ENCODE measurements at regions not wholly inside any gene's neighbourhood (a gene's known extent, or its start where the extent isn't known, plus 50 kb on each side); places are given as distances from the start of the nearest gene placed in this dataset.

GRCh38 chrX:69262036-69262936 is 97.0 kb upstream of the PJA1 start:
- Histone ChIP-seq H3K4me1 (replicated peaks; ENCODE audit: insufficient read depth) (no peaks in the 10 kb centered on the region), H3K36me3 (ENCODE audit: low read depth) (no peaks in the 10 kb centered on the region), H4K20me1 (ENCODE audit: insufficient read depth) (no peaks in the 10 kb centered on the region), H3K9me3 (ENCODE audit: insufficient read depth, low read depth) (no peaks in the 10 kb centered on the region), H3F3A (ENCODE audit: insufficient read depth, low read depth) (no peaks in the 10 kb centered on the region), H3K79me2 (ENCODE audit: low read depth) (no peaks in the 10 kb centered on the region), H3K9me2 (ENCODE audit: insufficient read depth) (no peaks in the 10 kb centered on the region), H3K27ac (no peak overlapping the region), H3K27me3 (ENCODE audit: insufficient read depth, low read depth) (peaks cover 14% of the 10 kb centered on the region; the same call in 1 of the 2 replicates), H2AFZ (no peak overlapping the region), H3K4me2 (no peak overlapping the region), H3K4me3 (no peak overlapping the region)
- no TSS peak for BruUV-seq (replicated peaks)
- no peak for TF ChIP-seq CTCF (conservative IDR thresholded peaks at IDR 0.05)
- no peak for TF ChIP-seq EZH2 (IDR thresholded peaks at IDR 0.05; ENCODE audit: low read depth)
- ChIA-PET POLR2A (ENCODE audit: unreplicated experiment) (no interaction called here), CTCF (no interaction called here)
- intact Hi-C loops (cut with micrococcal nuclease; ENCODE audit: unreplicated experiment): no loop called here
- DNase-seq: no peak

- intact Hi-C loops (cut with micrococcal nuclease; ENCODE audit: unreplicated experiment): no loop called here
- no TSS peak for BruUV-seq (replicated peaks)
- TF ChIP-seq EZH2 (IDR thresholded peaks at IDR 0.05; ENCODE audit: low read depth): no peak
- no peak for TF ChIP-seq CTCF (conservative IDR thresholded peaks at IDR 0.05)
These were observed 94.9 kb upstream of the PJA1 start for GRCh38 chrX:69260169-69260568.

GRCh38 chrX:69258893-69259292 is 93.6 kb upstream of the PJA1 start:
- Histone ChIP-seq H2AFZ (no peak overlapping the region), H4K20me1 (ENCODE audit: insufficient read depth) (no peaks in the 10 kb centered on the region), H3K79me2 (ENCODE audit: low read depth) (no peaks in the 10 kb centered on the region), H3K9me3 (ENCODE audit: insufficient read depth, low read depth) (no peaks in the 10 kb centered on the region), H3K27ac (no peak overlapping the region), H3K36me3 (ENCODE audit: low read depth) (no peaks in the 10 kb centered on the region), H3K4me1 (replicated peaks; ENCODE audit: insufficient read depth) (no peaks in the 10 kb centered on the region), H3K9me2 (ENCODE audit: insufficient read depth) (no peaks in the 10 kb centered on the region), H3K4me2 (no peak overlapping the region), H3F3A (ENCODE audit: insufficient read depth, low read depth) (no peaks in the 10 kb centered on the region), H3K27me3 (ENCODE audit: insufficient read depth, low read depth) (peaks cover 12% of the 10 kb centered on the region; the same call in 1 of the 2 replicates), H3K4me3 (no peak overlapping the region)
- POLR2A ChIA-PET (ENCODE audit: unreplicated experiment): no interaction called here
- DNase-seq: no peak
- TF ChIP-seq EZH2 (IDR thresholded peaks at IDR 0.05; ENCODE audit: low read depth) (no peak), CTCF (conservative IDR thresholded peaks at IDR 0.05) (no peak)
- no TSS peak for BruUV-seq (replicated peaks)
- CTCF ChIA-PET: no interaction called here
- intact Hi-C loops (cut with micrococcal nuclease; ENCODE audit: unreplicated experiment): no loop called here

More at GRCh38 chrX:69260169-69260568, 94.9 kb upstream of the PJA1 start:
- no peak for DNase-seq
- CTCF ChIA-PET: no interaction called here
- Histone ChIP-seq H3K4me3 (no peak overlapping the region), H3K4me2 (no peak overlapping the region), H3K36me3 (ENCODE audit: low read depth) (no peaks in the 10 kb centered on the region), H3K4me1 (replicated peaks; ENCODE audit: insufficient read depth) (no peaks in the 10 kb centered on the region), H2AFZ (no peak overlapping the region), H3K27ac (no peak overlapping the region), H4K20me1 (ENCODE audit: insufficient read depth) (no peaks in the 10 kb centered on the region), H3K27me3 (ENCODE audit: insufficient read depth, low read depth) (peaks cover 14% of the 10 kb centered on the region; the same call in 1 of the 2 replicates), H3K9me2 (ENCODE audit: insufficient read depth) (no peaks in the 10 kb centered on the region), H3F3A (ENCODE audit: insufficient read depth, low read depth) (no peaks in the 10 kb centered on the region), H3K9me3 (ENCODE audit: insufficient read depth, low read depth) (no peaks in the 10 kb centered on the region), H3K79me2 (ENCODE audit: low read depth) (no peaks in the 10 kb centered on the region)
- POLR2A ChIA-PET (ENCODE audit: unreplicated experiment): no interaction called here

Measured in PC-9 (cell line).